ENCODE measurements at regions not wholly inside any gene's neighbourhood (a gene's known extent, or its start where the extent isn't known, plus 50 kb on each side); places are given as distances from the start of the nearest gene placed in this dataset.

DNA sequence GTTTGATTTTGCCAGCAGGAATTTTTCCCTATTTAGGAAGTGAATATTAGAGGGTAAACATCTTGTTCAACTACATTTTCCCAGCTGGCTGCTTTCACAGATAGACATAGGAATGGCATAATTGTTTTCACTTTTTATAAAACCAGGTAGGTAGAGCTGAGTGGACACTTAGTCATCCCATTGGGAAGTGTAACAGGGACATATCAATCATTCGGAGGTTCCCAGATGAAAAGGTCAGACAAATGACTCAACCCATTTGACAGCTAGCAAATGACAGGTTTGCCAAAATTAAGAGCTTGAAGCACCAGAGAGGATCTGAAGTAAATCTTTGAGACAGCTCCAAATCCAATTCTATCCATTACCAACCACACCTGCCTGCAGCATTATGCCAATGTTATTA lies 205.3 kb downstream of the SLC39A8 start:
- TF ChIP-seq POLR2A (IDR thresholded peaks at IDR 0.05) (no peak), CTCF (IDR thresholded peaks at IDR 0.05) (no peak)
